ENCODE measurements at regions not wholly inside any gene's neighbourhood (a gene's known extent, or its start where the extent isn't known, plus 50 kb on each side); places are given as distances from the start of the nearest gene placed in this dataset.

DNA sequence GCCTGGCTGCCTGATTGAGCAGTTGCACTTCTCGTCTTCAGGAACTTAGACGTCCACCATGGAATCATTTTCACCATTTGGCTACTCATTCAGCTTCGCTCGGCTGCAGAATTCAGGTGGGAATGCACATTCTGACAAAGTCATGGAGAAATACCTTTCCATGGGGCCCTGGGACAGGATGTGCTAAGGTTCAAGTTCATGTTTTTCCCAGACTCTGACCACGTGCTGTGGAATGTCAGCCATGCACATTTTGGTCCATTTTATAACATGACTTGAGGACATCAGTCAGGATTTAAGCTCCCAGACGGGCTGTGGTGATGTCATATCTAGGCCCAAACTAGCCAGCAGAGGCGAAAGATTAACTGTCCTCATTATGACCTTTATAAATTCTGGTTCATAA, 205.3 kb downstream of the TBXT start:
- TF ChIP-seq, protein P1, sequence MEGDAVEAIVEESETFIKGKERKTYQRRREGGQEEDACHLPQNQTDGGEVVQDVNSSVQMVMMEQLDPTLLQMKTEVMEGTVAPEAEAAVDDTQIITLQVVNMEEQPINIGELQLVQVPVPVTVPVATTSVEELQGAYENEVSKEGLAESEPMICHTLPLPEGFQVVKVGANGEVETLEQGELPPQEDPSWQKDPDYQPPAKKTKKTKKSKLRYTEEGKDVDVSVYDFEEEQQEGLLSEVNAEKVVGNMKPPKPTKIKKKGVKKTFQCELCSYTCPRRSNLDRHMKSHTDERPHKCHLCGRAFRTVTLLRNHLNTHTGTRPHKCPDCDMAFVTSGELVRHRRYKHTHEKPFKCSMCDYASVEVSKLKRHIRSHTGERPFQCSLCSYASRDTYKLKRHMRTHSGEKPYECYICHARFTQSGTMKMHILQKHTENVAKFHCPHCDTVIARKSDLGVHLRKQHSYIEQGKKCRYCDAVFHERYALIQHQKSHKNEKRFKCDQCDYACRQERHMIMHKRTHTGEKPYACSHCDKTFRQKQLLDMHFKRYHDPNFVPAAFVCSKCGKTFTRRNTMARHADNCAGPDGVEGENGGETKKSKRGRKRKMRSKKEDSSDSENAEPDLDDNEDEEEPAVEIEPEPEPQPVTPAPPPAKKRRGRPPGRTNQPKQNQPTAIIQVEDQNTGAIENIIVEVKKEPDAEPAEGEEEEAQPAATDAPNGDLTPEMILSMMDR (IDR thresholded peaks at IDR 0.05), result no peak
- no peak for TF ChIP-seq POLR2A (IDR thresholded peaks at IDR 0.05)

Measured in uterus (tissue), 2 donors.